ENCODE measurements at regions not wholly inside any gene's neighbourhood (a gene's known extent, or its start where the extent isn't known, plus 50 kb on each side); places are given as distances from the start of the nearest gene placed in this dataset.
"Not testable (repeated sequence)": the region's sequence is repeated elsewhere in the genome, so short reads cannot be mapped to it uniquely, and the experiment has no call there.

DNA sequence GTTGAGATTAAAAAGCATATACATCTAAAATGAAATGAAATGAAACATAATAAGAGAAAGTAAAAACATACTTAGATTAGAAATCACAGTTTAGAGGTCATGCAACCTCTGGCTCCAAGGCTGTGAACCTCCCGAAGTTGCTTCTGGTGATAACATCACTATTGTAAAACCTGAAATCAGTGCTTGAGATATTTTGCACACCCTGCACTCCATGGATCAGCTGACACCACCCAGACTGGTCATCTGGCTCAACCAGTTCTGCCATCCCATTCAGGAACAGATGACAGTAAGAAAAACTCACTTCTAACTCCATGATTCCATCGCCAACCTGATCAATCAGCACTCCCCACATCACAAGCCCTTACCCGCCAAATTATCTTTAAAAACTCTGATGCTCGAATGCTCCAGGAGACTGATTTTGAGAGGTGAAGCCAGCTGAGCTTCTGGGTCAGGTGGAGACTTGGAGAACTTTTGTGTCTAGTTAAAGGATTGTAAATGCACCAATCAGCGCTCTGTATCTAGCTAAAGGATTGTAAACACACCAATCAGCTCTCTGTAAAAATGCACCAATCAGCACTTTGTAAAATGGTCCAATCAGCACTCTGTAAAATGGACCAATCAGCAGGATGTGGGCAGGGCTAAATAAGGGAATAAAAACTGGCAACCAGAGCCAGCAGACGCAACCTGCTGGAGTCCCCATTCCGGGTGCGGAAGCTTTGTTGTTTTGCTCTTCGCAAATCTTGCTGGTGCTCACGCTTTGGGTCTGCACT, 162.6 kb upstream of the MAGI2 start:
- no peak for DNase-seq

DNA sequence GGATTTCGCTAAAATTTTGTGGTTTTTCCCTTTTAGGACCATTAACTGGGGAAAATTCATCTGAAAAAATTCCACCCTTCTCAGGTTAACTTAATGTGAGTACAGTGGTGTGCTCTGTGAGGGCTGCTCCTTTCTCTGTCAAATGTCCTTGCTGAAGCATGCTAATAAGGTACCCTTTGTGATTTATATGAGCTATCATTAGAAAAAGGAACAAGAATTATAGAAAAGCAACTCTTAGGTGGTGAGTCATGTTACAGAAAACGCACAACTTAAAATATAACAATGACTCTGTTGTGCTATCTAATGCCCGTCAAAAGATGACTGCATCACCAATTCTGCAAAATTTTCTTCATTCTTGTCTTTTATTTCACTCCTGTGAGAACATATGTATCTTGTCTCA, 162.0 kb upstream of the MAGI2 start:
- DNase-seq = no peak

DNA sequence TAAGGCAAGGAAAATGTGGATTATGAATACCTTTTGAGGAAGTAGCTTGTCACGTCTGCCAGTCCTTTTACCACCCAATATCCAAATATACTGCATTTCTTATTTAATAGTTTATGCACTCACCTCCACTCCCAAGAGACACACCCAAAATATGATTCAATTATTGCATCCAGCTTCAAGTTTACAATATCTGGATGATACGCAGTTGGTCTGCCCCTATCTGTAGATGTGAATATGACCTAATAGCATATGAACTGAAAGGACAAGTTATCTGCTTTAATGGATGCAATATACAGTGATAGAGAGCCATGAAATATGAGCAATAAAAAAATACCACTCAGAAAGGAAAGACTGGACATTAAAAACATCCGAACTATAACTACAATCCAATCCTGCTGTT, 159.4 kb upstream of the MAGI2 start:
- DNase-seq = no peak

DNA sequence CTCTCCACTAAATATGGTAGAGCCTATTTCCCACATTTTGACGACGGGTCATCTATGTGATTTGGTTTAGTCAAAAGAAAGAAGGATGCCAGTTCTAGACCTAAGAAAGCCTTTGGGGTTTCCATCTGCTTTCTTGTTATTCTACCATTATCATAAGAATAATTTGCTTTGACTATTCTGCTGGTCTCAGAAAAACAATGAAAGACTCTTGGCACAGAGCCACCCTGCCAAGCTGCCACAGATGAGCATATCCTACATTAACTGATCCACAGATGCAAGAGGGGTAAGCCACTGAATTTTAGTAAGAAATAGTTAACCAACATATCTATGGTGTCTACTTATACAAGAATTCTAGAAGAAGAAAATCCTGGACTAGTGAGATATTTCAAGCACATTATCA, 158.6 kb upstream of the MAGI2 start:
- peak; percentile 11 to 40 for DNase-seq

DNA sequence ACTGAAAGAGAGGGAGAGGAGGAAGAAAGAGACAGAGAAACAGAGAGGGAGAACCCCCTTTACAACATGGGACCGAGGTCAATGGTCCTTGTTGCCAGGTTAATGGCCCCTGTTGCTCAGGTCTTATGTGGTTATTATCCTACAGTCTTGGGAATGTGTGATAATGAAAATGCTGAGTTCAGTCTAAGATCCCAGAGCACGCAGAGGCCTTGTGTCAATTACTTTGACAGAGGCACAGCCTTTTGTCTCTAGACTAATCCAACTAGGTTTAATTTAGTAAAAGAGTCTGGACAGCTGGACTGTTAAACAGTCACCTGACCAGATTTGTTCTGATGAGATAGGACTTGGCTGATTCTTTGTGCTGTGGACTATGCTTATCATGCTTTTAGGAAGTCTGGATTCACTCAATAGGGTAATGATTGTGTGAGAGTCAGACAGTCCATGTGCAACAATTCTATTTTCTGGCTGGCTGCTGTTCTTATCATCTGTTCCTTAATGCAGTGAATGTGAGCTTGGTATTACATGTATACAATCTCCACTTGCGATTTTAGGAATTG, 157.4 kb upstream of the MAGI2 start:
- DNase-seq = no peak

DNA sequence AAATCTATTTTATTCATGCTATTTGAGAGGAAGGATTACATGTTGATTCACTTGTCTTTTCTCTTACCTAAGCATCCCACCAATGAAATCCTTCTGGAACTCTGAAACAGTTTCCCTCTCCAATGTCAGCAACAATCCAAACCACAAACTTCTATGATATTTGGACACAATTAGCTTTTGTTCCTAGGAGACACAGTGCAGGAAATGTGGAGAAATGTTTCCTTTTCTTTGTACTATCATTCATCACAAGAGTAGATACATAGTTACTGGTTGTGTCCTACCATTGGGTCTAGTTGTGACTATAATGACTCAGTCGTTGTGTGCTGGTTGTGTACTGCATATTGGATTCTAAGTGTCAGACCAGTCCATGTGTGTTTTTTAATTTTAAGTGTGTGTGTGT, 156.8 kb upstream of the MAGI2 start:
- no peak for DNase-seq

DNA sequence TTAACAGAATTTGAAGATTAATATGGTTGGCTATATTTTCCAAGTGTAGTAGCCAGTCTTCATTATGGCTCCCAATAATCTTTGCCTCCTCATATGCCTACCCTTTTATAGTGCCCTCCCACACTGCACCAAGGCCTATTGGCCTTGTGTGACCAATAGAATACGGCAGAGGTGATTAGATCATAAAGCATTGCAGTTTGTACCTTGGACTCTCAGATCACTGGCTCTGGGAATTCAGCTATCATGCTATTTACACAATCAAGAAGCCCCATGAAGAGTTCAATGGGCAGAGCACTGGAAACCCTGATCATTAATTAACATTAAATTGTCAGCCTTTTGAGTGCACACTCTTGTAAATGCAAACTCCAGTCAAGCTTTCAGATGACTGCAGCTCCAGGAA, 154.5 kb upstream of the MAGI2 start:
- DNase-seq = no peak

DNA sequence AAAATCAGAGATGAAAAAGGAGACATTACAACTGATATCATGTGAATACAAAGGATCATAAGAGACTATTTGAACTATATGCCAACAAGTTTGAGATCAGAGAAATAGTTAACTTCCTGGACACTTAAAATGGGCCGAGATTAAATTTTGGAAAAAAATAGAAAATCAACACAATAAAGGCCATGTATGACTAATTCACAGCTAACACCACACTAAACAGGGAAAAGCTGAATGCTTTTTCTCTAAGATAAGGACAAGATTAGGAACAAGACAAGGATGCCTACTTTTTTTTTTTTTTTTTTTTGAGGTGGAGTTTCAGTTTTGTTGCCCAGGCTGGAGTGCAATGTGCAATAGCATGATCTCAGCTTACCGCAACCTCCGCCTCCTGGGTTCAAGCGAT, 151.4 kb upstream of the MAGI2 start:
- DNase-seq = no peak

DNA sequence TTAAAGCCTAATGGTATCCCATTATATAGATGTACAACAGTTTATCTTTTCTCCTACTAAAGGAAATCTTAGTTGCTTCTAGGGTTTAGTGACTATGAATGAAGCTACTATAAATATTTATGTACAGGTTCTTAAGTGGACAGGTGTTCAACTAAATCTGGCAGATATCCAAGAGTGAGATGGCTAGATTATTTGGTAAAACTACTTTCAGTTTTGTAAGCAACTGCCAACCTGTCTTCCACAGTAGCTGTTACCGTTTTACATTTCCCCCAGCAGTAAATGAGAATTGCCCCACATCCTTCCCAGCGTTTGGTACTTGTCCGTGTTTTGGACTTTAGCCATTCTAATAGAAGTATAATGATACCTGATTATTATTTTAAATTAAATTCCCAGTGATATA, 144.9 kb upstream of the MAGI2 start:
- no peak for DNase-seq

DNA sequence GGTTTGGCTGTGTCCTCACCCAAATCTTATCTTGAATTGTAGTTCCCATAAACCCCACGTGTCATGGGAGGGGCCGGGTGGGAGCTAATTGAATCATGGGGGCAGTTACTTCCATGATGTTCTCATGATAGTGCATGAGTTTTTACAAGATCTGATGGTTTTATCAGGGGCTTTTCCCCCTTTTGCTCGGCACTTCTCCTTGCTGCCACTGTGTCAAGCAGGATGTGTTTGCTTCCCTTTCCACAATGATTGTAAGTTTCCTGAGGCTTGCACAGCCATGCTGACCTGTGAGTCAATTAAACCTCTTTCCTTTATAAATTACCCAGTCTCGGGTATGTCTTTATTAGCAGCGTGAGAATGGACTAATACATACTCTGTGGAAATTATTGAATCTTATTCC, 141.2 kb upstream of the MAGI2 start:
- DNase-seq = not testable (repeated sequence)

DNA sequence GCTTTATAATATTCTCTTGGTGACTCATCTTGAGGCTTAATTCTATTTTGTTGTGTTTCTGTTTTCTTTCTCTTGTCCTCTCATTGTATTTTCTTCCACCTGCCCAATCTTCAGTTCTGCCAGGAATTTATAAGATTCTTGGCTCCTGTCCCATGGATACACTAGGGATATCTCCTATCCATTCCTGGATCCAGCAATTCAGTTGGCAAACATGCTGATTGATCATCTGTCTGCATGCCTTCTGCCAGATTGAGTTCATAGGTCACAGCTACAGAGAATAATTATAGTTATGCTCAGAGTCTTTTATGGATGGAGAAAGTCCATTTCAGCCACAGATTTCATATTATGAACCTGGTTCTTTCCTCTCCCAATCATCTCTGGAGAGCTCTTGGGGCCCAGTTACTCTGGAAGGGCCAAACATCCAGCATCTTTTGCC, 140.4 kb upstream of the MAGI2 start:
- peak; percentile 37 to 85 for DNase-seq

DNA sequence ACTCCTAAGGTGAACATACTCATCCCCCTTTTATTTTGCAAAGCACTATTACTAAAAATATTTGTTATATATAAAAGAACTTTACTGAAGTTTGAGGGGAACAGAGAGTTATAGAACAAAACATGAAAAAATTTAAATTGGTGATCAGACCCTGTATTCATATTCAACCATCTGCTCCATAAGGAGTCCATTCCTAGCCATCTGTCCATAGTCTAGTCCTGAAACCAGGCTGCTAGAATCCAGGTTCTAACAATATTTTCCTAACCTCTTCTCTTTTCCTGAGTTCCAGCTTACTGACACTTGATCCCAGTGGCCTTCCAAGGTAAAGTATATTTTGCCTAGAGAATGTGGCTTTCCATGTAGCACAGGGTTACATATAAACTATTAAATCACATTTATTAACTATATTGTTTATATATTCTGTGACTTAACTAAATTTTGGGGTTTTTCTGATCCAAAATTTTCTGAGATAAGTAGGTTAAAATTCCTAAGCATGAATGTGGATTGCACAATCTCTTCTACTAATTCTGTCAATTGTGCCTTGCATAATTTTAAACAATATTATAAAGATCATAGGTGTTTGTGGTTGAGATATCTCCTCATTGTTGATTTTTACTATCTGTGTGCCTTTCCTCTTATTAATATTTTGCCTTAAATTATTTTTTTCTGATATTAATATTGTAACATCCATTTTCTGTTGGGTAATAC, 137.6 kb upstream of the MAGI2 start:
- peak in 1 of 2 experiments; percentile 34 for DNase-seq

DNA sequence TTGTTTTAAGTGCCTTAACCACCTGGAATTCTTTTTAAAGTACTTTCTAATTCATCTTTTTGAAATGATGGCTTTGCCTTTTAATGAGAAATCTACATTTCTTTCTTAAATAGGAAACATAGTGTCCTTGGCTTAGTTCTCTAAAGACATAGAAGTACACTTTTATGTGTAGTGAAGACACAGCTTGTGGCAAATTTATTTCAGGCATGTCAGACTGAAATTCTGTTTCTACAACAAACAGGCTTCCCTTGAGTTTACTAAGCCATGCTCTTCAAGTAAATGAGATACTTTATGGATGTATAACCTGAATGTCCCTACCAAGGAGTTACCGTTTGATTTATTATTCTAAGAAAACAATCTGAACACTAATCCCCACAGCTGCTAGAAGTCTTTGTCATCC, 136.9 kb upstream of the MAGI2 start:
- DNase-seq = no peak

DNA sequence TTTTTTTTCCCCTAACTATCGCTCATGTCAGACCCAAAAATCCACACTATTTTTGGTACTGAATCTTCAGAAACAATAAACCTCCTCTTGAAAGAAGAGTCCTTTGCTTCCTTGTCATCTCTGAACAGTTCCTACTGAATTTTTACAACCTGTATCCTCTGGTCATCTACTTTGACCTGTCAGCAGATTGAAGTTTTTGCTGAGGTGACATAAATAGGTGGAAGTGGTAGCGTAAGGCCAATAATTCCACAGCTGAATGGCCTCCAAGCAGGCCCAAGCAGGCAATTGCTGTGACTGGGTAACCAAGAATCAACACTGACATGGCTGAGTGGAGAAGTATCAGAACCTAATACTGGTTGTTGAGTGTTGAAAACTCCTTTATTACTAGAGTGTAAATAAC, 117.4 kb upstream of the MAGI2 start:
- DNase-seq = no peak

DNA sequence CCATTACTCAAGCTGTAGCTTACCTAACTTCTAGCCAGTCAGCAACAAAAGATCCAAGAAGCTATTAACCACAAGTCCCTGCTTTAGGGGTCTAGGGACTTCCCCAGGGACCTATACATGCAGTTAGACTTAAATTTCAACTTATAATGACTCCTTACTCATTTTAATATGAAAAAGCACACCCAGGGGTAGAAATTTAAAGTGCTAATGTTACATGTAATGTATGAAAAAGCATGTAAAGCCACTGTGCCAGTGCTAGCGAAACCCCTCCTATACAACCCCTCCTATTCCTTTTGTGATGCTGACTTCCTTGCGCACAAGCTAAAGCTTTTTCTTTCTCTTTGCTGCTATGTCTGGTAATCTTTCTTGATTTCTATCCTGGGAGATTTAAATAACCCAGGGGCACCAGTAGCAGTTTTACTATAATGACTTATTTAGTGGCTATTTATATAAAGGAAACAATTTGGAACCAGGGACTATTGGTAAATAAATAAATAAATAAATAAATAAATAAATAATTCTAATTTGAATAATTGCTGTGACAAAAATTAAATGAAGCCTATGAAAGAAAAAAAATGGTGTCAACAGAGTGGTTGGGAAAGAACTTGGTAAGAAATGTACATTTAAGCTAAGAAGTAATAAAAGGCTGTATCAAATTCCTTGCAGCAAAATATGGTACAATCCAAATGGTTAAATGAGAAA, 110.5 kb upstream of the MAGI2 start:
- DNase-seq = no peak

DNA sequence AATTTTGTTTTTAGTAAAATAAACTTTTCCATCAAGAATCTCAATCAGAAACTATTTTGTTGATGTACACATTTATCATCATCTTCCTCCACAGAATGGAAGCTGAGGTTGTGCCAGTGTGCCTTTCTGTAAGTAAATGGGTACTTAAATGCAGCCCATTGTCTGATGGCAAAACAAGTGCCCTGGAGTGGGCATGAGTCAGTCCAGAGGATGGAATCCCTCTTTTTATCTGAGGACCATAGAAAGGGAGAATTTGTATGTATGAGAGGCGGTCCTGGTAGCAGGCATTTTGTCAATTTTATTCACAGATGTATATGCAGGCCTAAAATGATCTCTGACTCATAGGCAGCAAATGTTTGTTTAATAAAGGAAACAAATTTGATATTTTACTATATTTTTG, 102.1 kb upstream of the MAGI2 start:
- no peak for DNase-seq

DNA sequence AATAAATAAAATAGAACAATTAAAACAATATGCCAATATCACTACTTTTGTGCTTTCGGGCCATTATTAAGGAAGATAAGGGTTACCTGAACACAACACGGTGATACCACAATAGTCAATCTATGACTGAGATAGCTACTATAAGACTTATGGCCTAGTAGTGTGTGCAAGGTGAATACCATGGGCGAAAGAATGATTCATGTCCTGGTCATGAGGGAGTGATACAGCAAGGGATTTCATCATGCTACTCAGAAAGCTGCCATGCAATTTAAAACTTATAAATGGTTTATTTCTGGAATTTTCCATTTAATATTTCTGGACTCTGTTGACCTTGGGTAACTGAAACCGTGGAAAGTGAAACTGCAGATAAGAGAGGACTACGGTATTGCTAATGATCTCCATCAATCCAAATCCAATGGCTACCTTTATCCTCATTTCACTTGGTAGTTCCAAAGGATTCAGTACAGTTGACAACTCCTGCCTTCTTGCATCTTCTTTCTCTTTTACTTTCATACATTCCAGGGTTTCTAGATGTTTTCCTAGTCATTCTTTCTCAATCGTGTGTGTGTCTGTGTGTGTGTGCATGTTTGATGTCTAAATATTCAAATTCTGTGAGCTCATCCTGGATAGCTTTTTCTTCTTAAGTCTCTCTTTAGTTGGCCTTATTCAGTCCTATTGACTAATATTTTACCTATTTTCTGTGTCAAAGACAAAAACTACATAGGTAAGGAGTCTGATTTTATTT, 100.5 kb upstream of the MAGI2 start:
- DNase-seq = no peak

DNA sequence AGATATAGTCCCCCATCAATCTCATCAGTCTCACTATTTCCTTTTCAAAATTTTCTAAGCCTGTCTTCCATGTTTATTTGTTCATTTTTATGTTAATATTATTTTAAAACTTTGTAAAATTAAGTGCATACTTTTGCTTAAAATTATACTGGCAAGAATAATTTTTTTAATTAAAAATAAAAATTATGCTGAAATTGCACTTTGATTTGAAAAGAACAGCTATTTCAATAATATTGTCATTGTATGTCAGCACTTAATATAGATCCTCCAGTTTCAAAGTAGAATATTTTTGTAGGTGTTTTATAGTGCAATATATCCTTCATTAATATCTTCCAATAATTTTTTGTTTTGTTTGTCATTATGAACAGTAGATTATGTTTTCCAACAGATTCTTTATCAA, 99.0 kb upstream of the MAGI2 start:
- no peak for DNase-seq

DNA sequence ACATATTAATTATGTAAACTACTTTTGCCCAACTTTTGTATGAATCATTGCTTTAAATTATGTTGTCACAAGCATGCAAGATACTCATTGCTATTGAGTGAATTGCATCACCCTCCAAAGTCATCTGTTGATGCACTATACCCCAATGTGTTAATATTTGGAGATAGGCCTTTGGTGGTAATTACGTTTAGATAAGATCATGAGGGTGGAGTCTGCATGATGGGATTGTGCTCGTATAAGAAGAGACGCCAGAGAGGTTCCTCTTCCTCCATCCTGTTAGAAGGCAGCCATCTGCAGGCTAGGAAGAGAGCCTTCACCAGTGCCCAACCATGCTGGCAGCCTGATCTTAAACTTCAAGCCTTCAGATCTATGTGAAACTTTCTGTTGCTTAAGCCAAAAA, 95.3 kb upstream of the MAGI2 start:
- no peak for DNase-seq

DNA sequence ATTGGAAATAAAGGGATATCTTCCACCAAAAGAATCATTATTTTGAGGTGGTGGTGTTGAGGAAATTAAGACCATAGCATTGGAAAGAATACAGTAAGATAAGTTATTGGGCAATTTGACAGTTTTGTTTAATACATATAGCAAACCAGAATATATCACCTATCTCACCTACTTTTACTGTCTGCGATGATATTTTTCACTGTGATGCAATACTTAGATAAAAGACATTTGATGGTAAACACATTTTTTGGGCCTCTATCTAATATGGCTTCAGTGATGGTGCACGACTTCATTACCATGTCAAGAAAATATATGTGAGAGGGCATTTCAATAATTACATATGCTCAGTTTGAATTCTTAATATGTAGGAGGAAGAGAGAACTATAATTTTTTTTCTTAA, 93.7 kb upstream of the MAGI2 start:
- no peak for DNase-seq

DNA sequence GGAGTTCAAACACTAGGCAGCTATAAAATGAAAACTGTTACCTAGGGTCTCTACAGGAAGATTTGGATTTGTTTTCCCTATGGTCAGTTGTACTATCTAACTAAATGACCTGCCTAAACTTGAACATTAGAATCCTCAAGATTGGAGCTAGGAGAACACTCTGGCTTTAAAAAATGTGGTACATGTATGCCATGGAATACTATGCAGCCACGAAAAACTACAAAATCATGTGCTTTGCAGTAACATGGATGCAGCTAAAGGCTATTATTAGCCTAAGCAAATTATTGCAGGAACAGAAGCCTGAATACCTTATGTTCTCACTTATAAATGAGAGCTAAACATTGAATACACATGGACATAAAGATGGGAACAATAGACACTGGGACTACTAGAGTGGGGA, 87.1 kb upstream of the MAGI2 start:
- no peak for DNase-seq

DNA sequence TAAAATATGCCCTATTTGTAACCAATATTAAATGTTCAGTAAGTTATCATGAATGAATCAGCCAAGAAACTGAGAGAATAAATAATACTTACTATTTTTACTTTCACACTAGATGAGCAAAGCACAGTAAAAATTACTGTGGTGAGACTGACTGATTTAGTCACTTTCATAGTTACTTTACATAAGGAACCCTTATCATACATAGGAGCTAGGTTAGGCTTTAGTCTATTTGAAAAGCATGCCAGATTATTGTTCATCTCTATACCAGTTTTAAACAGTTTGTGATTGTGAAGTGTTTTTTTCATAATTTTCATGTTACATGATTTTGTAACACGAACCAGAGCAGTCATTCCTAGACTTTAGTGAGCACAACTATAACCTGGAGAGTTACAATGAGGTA, 80.7 kb upstream of the MAGI2 start:
- no peak for DNase-seq
